ENCODE measurements at regions not wholly inside any gene's neighbourhood (a gene's known extent, or its start where the extent isn't known, plus 50 kb on each side); places are given as distances from the start of the nearest gene placed in this dataset.

- Histone ChIP-seq H3K9ac (ENCODE audit: low read length) (no peak overlapping the region), H2AFZ (ENCODE audit: low read depth, low read length, poor library complexity, severe bottlenecking) (no peak overlapping the region), H3K79me2 (ENCODE audit: insufficient read depth, low read length) (no peaks in the 10 kb centered on the region), H3K27me3 (ENCODE audit: insufficient read depth, low read length) (no peaks in the 10 kb centered on the region), H3K4me3 (replicated peaks in 1 of 2; ENCODE audit: low read depth in 1 of 2, low read length in 2 of 2) (no peak overlapping the region), H3K36me3 (ENCODE audit: control insufficient read depth in 1 of 2, insufficient read depth in 2 of 2, low read length in 2 of 2) (no peaks in the 10 kb centered on the region), H3K27ac (ENCODE audit: low read depth, low read length) (no peak overlapping the region), H3K9me2 (ENCODE audit: insufficient read depth) (no peaks in the 10 kb centered on the region), H3K4me1 (ENCODE audit: control insufficient read depth in 1 of 2, insufficient read depth in 2 of 2, low read length in 2 of 2) (no peaks in the 10 kb centered on the region), H4K20me1 (ENCODE audit: insufficient read depth) (no peaks in the 10 kb centered on the region), H3K4me2 (ENCODE audit: low read length) (no peak overlapping the region), H3K9me3 (ENCODE audit: control insufficient read depth in 1 of 2, insufficient read depth in 1 of 2, low read depth in 1 of 2, low read length in 2 of 2) (peaks cover 2 to 15% of the 10 kb centered on the region in 2 experiments; a peak in 2 of 4 replicates)
- POLR2A ChIA-PET: no interaction called here
- intact Hi-C loops (cut with micrococcal nuclease): no loop called here
- TF ChIP-seq ZBTB33 (IDR thresholded peaks at IDR 0.05; ENCODE audit: extremely low read depth, insufficient replicate concordance, low read length): no peak
- TF ChIP-seq POLR2A (IDR thresholded peaks at IDR 0.05; ENCODE audit: borderline replicate concordance, extremely low read depth, insufficient read depth, insufficient read length): no peak
- no peak for TF ChIP-seq JUND (IDR thresholded peaks at IDR 0.05)
- TF ChIP-seq POLR2AphosphoS5 (IDR thresholded peaks at IDR 0.05; ENCODE audit: low read depth, low read length): no peak
- TF ChIP-seq ELF1 (IDR thresholded peaks at IDR 0.05; ENCODE audit: borderline replicate concordance, low read depth): no peak
- DNase-seq (ENCODE audit: low read depth, low spot score) (no peak), ATAC-seq (no peak)
- RAD21 ChIA-PET (ENCODE audit: low non-redundant PET in 1 of 2, low total read pairs in 2 of 2, uncharacterized antibody in 2 of 2, unreplicated experiment in 2 of 2): no interaction called here
- CTCF ChIA-PET: no interaction called here
- no TSS peak for BruUV-seq (replicated peaks)
Observed at GRCh38 chr15:23954931-23955330, 267.8 kb upstream of the NDN start.

DNA sequence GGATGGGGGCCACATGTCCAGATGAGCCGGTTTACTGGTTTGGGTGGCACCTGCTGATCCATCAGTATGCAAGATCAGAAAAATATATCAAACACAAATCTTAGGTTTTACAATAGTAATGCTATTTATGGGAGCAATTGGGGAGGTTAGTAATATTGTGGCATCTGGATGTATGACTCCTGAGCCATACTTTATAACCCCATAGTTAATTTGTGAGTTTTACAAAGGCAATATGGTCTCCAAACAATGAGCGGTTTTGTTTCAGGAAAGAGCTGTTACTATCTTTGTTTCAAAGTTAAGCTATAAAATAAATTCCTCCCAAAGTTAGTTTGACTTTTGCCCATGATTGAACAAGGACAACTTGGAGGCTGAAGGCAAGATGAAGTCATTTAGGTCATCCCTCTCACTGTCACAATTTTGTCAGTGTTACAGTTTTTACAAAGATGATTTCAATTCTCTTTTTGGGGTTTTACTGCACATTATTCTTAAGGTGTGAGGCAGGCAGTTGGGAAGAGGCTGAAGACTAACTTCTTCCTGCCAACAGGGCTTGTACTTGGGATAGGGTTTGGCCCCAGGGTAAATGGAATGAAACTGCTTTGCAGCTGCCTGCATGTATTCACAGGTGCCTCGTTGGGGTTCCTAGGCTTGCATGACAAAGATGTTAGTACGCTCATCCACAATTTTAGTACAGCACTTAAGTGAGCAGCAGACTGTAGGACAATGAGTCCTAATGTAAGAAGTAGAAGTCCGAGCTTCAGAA lies 296.6 kb upstream of the NDN start:
- ChIA-PET CTCF (no interaction called here), POLR2A (no interaction called here), RAD21 (ENCODE audit: low non-redundant PET in 1 of 2, low total read pairs in 2 of 2, uncharacterized antibody in 2 of 2, unreplicated experiment in 2 of 2) (no interaction called here)
- no TSS peak for BruUV-seq (replicated peaks)
- intact Hi-C loops (cut with micrococcal nuclease): no loop called here
- Histone ChIP-seq H2AFZ (ENCODE audit: low read depth, low read length, poor library complexity, severe bottlenecking) (no peak overlapping the region), H3K9me3 (ENCODE audit: control insufficient read depth in 1 of 2, insufficient read depth in 1 of 2, low read depth in 1 of 2, low read length in 2 of 2) (peaks cover 3 to 4% of the 10 kb centered on the region in 2 experiments; a peak in 2 of 4 replicates), H3K27ac (ENCODE audit: low read depth, low read length) (no peak overlapping the region), H3K9me2 (ENCODE audit: insufficient read depth) (no peaks in the 10 kb centered on the region), H3K4me2 (ENCODE audit: low read length) (no peak overlapping the region), H3K27me3 (ENCODE audit: insufficient read depth, low read length) (no peaks in the 10 kb centered on the region), H3K36me3 (ENCODE audit: control insufficient read depth in 1 of 2, insufficient read depth in 2 of 2, low read length in 2 of 2) (no peaks in the 10 kb centered on the region), H3K4me3 (replicated peaks in 1 of 2; ENCODE audit: low read depth in 1 of 2, low read length in 2 of 2) (no peak overlapping the region), H3K4me1 (ENCODE audit: control insufficient read depth in 1 of 2, insufficient read depth in 2 of 2, low read length in 2 of 2) (no peaks in the 10 kb centered on the region), H3K9ac (ENCODE audit: low read length) (no peak overlapping the region), H3K79me2 (ENCODE audit: insufficient read depth, low read length) (no peaks in the 10 kb centered on the region), H4K20me1 (ENCODE audit: insufficient read depth) (no peaks in the 10 kb centered on the region)
- DNase-seq (ENCODE audit: low read depth, low spot score) (no peak), ATAC-seq (no peak)
- TF ChIP-seq REST (IDR thresholded peaks at IDR 0.05; ENCODE audit: low read depth): no peak
- no peak for TF ChIP-seq SRF (IDR thresholded peaks at IDR 0.05; ENCODE audit: low read depth)
- TF ChIP-seq SIN3A (IDR thresholded peaks at IDR 0.05; ENCODE audit: low read depth): no peak
- no peak for TF ChIP-seq SP1 (IDR thresholded peaks at IDR 0.05; ENCODE audit: low read depth)
- TF ChIP-seq, protein P1, sequence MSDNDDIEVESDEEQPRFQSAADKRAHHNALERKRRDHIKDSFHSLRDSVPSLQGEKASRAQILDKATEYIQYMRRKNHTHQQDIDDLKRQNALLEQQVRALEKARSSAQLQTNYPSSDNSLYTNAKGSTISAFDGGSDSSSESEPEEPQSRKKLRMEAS (IDR thresholded peaks at IDR 0.05): no peak
- TF ChIP-seq CTCF (IDR thresholded peaks at IDR 0.05 in 2 of 3, conservative IDR thresholded peaks at IDR 0.05 in 1 of 3; ENCODE audit: borderline replicate concordance in 1 of 3, insufficient read depth in 1 of 3, low read depth in 2 of 3, low read length in 2 of 3): no peak
- no peak for TF ChIP-seq TCF7L2 (IDR thresholded peaks at IDR 0.05; ENCODE audit: borderline replicate concordance, extremely low read depth, insufficient read depth, insufficient read length)

Measured in HCT116 (cell line).